ENCODE measurements at regions not wholly inside any gene's neighbourhood (a gene's known extent, or its start where the extent isn't known, plus 50 kb on each side); places are given as distances from the start of the nearest gene placed in this dataset.

- no peak for DNase-seq
Observed at GRCh38 chr2:23132000-23132399, 253.0 kb upstream of the KLHL29 start.

- no peak for DNase-seq
Observed at GRCh38 chr2:23132823-23133595, 252.0 kb upstream of the KLHL29 start.

- DNase-seq = no peak
Observed at GRCh38 chr2:23134726-23135125, 250.3 kb upstream of the KLHL29 start.

GRCh38 chr2:23135481-23136100, 249.4 kb upstream of the KLHL29 start:
- DNase-seq = no peak

- DNase-seq = no peak
Observed at GRCh38 chr2:23137166-23137565, 247.8 kb upstream of the KLHL29 start.

GRCh38 chr2:23138701-23139100, 246.3 kb upstream of the KLHL29 start:
- DNase-seq = no peak

- no peak for DNase-seq
Observed at GRCh38 chr2:23145460-23145859, 239.5 kb upstream of the KLHL29 start.

GRCh38 chr2:23146011-23146410, 239.0 kb upstream of the KLHL29 start:
- no peak for DNase-seq

GRCh38 chr2:23148342-23148741, 236.6 kb upstream of the KLHL29 start:
- DNase-seq = no peak

GRCh38 chr2:23149777-23150176, 235.2 kb upstream of the KLHL29 start:
- no peak for DNase-seq

GRCh38 chr2:23153484-23153883, 231.5 kb upstream of the KLHL29 start:
- DNase-seq = no peak

GRCh38 chr2:23155022-23155421, 230.0 kb upstream of the KLHL29 start:
- DNase-seq = no peak

- no peak for DNase-seq
Observed at GRCh38 chr2:23157812-23158211, 227.2 kb upstream of the KLHL29 start.

GRCh38 chr2:23158306-23158705, 226.7 kb upstream of the KLHL29 start:
- no peak for DNase-seq

- no peak for DNase-seq
Observed at GRCh38 chr2:23159746-23160405, 225.1 kb upstream of the KLHL29 start.

GRCh38 chr2:23164173-23164572, 220.8 kb upstream of the KLHL29 start:
- DNase-seq = no peak

GRCh38 chr2:23169896-23170295, 215.1 kb upstream of the KLHL29 start:
- DNase-seq = no peak

GRCh38 chr2:23171108-23171507, 213.9 kb upstream of the KLHL29 start:
- DNase-seq = no peak

GRCh38 chr2:23178396-23178795, 206.6 kb upstream of the KLHL29 start:
- DNase-seq = no peak

- DNase-seq = no peak
Observed at GRCh38 chr2:23183733-23184132, 201.2 kb upstream of the KLHL29 start.

- DNase-seq = no peak
Observed at GRCh38 chr2:23198316-23199114, 186.5 kb upstream of the KLHL29 start.

GRCh38 chr2:23199115-23199918, 185.7 kb upstream of the KLHL29 start:
- DNase-seq = peak; percentile 67

Data from NCI-H2171 treated with DMSO at 0.1 percent for 48 hours (cell line).